ENCODE measurements at regions not wholly inside any gene's neighbourhood (a gene's known extent, or its start where the extent isn't known, plus 50 kb on each side); places are given as distances from the start of the nearest gene placed in this dataset.

DNA sequence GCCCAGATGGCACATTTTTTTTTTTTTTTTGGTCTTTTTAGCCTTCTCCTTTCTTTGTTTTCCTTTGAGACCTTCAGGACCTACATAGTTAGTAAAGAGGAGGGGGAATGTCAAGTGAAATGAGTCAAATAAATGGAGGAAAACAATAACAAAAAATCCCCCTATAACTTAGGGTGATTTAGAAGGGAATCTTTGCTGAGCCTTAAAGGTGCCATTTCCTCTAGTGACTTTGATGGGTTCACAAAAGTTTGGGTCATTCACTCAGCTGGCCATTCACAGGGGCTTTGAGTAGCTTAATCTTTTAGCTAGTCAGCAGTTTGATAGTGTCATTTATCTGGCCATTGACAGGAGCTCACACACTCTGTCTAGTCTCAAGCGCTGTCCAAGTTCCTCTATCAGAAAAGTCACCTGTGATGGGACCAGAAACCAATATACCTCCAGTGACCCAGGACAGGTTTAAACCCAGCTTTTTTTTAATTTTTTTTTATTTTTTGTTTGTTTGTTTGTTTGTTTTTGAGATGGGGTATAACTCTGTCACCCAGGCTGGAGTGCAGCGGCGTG lies 275.1 kb upstream of the PRDM1 start:
- no peak for TF ChIP-seq ZNF274 (IDR thresholded peaks at IDR 0.05; ENCODE audit: low read depth, low read length)
- no peak for TF ChIP-seq YY1 (IDR thresholded peaks at IDR 0.05; ENCODE audit: insufficient read depth, insufficient read length)
